GM08714 (cell line): ENCODE measurements at regions not wholly inside any gene's neighbourhood (a gene's known extent, or its start where the extent isn't known, plus 50 kb on each side); places are given as distances from the start of the nearest gene placed in this dataset.

ENCODE experiments used
- H3K4me3 ChIP-seq: fragments of 200-500 bp; sonication (Bioruptor generic); 2 replicates; pipeline ENCODE4 v1.5.1; 2014; ENCODE audit warnings: mild to moderate bottlenecking, low read length, inconsistent platforms
- ZNF274 ChIP-seq: IDR thresholded peaks from 2 replicates; pipeline ENCODE4 v1.6.1; 2012; ENCODE audit warnings: mild to moderate bottlenecking, low read depth, low read length

DNA sequence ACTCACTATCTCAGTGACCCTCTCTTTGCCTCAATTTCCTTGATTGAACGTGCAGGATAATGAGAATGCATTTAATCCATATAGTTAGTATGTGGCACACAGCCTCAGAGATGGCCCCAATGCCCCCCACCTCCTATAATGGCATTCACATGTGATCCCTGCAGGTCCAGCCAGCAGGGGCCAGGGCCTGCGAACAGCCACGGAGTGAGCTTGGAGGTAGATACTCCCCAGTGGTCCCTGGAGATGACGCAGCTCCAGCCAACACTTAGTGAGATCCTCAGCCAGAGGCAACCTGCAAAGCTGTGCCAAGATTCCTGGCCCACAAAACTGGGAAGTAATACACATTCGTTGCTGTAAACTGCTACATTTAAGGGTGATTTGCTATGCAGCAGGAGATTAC lies 184.9 kb upstream of the NSMCE3 start:
- H3K4me3 ChIP-seq: no peak overlapping the region
- TF ChIP-seq ZNF274: no peak

DNA sequence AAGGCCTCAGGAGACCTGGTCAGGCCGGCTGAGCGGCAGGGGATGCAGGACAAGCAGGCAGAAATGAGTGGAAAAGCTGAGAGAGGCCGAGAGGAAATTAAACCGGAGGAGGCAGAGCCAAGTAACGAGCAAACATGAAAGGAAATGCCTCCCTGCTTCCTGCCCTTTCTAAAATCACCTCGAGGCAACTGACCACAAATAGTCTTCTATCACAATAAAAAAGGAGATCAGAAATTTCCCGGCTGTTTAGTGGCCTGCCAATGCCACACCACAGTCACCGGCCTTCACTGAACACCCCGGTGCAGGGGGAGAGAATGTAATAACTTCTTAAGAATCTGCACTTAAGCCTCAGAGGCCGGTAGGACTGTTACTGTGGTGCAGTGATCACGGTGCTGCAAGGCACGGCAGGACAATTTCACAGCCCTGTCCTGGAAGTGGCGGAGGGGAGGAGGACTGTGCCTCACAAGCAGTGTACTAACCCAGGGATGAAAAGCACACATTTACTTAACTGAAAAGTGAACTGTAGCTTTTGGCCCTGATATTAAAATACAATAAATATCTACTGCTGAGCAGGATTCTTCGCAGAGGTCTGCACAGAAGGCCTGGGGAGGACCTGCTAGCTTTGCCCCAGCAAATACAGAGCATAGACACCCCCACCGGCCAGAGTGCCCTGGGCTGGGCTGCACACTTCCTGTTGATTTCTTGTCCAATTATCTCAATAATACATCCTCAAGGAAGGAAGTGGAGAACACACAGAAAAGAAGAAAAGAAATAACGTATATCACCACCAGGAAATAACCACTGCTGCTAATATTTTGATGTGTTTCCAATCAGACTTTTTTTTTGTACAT lies 183.5 kb upstream of the NSMCE3 start:
- no peak overlapping the region for H3K4me3 ChIP-seq
- no peak for TF ChIP-seq ZNF274

- H3K4me3 ChIP-seq: no peak overlapping the region
- TF ChIP-seq ZNF274: no peak
These were observed 181.7 kb upstream of the NSMCE3 start for GRCh38 chr15:29451201-29451781.

GRCh38 chr15:29449136-29449535 lies 179.5 kb upstream of the NSMCE3 start:
- H3K4me3 ChIP-seq: no peak overlapping the region
- TF ChIP-seq ZNF274: no peak

DNA sequence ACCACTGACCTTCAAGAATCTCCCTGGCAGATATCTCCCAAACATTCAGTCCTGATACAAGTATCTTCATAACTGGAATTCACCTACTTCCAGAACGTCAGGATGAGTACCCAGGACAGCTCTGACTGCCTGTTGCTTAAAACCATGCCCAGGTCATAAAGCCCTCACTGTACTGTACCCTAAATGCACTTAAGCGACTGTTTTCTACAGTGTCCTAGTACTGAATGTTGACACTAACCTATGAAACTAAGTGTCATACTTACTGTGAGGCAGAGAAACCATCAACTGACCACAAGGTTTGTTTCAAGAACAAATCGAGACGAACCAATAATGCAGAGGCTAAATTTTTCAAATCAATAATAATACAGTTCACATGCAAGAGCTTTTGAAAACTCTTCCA lies 178.7 kb upstream of the NSMCE3 start:
- TF ChIP-seq ZNF274: no peak
- H3K4me3 ChIP-seq: no peak overlapping the region

GRCh38 chr15:29446480-29446879 lies 176.9 kb upstream of the NSMCE3 start:
- no peak for TF ChIP-seq ZNF274
- H3K4me3 ChIP-seq: no peak overlapping the region

GRCh38 chr15:29442532-29442931 lies 172.9 kb upstream of the NSMCE3 start:
- TF ChIP-seq ZNF274: no peak
- no peak overlapping the region for H3K4me3 ChIP-seq

- no peak for TF ChIP-seq ZNF274
- H3K4me3 ChIP-seq: no peak overlapping the region
These were observed 170.9 kb upstream of the NSMCE3 start for GRCh38 chr15:29440541-29440940.

DNA sequence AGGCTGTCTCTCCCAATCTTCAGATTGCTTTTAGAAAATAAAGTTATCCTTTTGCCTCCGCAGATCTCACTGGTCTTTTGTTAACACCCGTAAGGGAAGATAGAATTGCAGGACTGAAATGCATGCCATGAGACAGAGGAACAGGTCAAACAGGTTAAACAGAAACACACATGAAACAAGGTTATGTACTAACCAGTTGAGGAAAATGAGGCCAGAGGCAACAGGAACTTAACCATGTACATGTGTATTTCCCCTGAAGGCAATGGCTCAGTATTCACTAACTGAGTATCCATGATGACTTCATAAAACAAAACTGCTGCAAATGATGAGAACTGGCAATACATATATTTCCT lies 169.1 kb upstream of the NSMCE3 start:
- no peak for TF ChIP-seq ZNF274

DNA sequence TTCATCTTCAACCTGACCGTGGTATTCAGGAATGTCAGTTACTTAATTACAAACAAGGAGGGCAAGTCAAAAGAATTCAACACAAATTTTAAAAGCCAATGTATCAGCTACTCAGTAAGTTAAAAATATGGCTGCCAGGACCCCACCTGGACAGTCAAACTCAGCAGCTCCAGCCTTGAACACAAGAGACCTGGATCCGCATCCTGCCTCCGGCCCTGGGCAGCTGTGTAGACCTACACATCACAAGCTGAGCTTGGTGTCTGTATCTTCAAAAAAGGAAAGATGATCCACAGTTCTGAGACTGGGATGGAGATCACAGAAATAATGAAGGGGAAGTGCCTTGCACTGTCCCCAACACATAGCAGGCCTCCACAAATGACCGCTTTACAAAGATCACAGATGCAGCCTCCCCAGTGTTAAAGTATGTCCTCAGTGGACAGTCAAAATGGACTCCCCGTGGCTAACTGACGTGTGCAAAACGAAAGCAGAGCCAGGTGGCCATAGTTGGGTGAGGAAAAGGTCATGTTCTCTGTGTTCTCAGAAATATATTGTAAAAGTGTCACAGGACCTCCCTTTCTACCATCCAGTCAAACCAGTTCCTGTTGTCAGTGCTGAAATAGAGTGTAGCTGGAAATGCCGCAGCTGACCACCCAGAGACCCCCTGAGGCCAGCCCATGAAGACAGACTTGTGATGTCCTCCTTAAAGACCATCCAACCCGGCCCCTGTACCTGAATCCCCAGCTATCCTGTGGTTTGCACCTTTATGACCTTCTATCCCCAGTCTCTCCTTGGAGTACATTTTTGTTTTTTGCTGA lies 168.5 kb upstream of the NSMCE3 start:
- H3K4me3 ChIP-seq: no peak overlapping the region
- TF ChIP-seq ZNF274: no peak

More for the DNA sequence above, 169.1 kb upstream of the NSMCE3 start:
- H3K4me3 ChIP-seq: no peak overlapping the region

GRCh38 chr15:29435811-29436210 lies 166.2 kb upstream of the NSMCE3 start:
- H3K4me3 ChIP-seq: no peak overlapping the region

GRCh38 chr15:29434280-29434679 lies 164.7 kb upstream of the NSMCE3 start:
- no peak for TF ChIP-seq ZNF274
- no peak overlapping the region for H3K4me3 ChIP-seq

More at GRCh38 chr15:29435811-29436210, 166.2 kb upstream of the NSMCE3 start:
- no peak for TF ChIP-seq ZNF274

- no peak for TF ChIP-seq ZNF274
- H3K4me3 ChIP-seq: no peak overlapping the region
These were observed 164.1 kb upstream of the NSMCE3 start for GRCh38 chr15:29433507-29434248.

DNA sequence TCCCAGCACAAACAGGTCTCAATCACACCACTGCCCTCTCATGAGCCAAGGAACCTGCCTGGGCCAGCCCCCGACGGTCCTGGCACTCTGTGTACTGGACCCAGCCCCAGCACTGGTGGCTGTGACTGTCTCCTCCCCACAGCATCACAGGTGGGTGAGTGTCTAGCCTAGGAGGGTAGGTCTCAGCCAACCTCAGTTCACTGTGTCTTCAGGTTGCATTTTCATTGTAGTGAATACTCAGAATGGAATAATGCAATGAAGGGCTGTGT lies 163.4 kb upstream of the NSMCE3 start:
- no peak overlapping the region for H3K4me3 ChIP-seq
- no peak for TF ChIP-seq ZNF274
